Left ventricle myocardium inferior (tissue), 1 donor: ENCODE measurements at regions not wholly inside any gene's neighbourhood (a gene's known extent, or its start where the extent isn't known, plus 50 kb on each side); places are given as distances from the start of the nearest gene placed in this dataset.

ENCODE experiments used
- DNase-seq: peaks from one replicate; pipeline ENCODE4 v3.0.0-alpha.2; 2020
- H3K27ac ChIP-seq: fragments of 200-600 bp; replicated peaks from 2 replicates; pipeline ENCODE4 v1.8.0; 2021
- H3K27me3 ChIP-seq: fragments of 200-600 bp; 2 replicates; pipeline ENCODE4 v1.8.0; 2021; ENCODE audit warnings: low read depth
- H3K36me3 ChIP-seq: fragments of 200-600 bp; 2 replicates; pipeline ENCODE4 v1.8.0; 2021
- H3K4me1 ChIP-seq: fragments of 200-600 bp; 2 replicates; pipeline ENCODE4 v1.8.0; 2021
- H3K4me3 ChIP-seq: fragments of 200-600 bp; 2 replicates; pipeline ENCODE4 v1.8.0; 2021; ENCODE audit warnings: mild to moderate bottlenecking, moderate library complexity
- H3K9me3 ChIP-seq: fragments of 200-600 bp; replicated peaks from 2 replicates; pipeline ENCODE4 v1.8.0; 2021
- intact Hi-C: fragments of 100-400 bp; cut with micrococcal nuclease; formaldehyde crosslinking; loops from one replicate; pipeline ENCODE4 v1.11.0; 2022
- TF ChIP-seq, protein P1 (sequence below): fragments of 200-600 bp; IDR thresholded peaks from 2 replicates; pipeline ENCODE4 v1.8.0; 2021; ENCODE audit warnings: antibody characterized with exemption, mild to moderate bottlenecking, borderline replicate concordance
- donor health status: DM: no; HTN: yes; CAD: no; lungs with severe emphysema.

DNA sequence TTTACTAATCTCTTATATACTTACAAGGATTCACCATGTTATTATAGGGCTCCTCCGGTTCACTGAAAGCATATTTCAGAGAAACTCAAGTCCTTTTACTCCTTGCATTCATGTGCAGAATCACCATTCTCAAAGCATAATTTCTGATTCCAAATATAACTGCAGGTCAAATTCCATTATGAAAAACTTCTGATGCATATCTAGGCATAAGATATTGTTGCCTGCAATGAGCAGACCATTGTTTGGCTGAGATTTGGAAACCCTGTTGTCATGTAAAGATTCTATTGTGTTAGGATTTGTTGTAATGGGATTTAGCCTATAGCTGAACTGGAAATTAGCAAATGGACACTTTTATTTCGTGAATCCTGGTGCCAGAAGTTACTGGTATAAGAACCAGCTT, 69.5 kb upstream of the PRICKLE2 start:
- Histone ChIP-seq H3K4me1 (no peaks in the 10 kb centered on the region), H3K9me3 (peaks cover 23% of the 10 kb centered on the region), H3K4me3 (no peak overlapping the region), H3K27ac (no peak overlapping the region), H3K27me3 (no peaks in the 10 kb centered on the region), H3K36me3 (no peaks in the 10 kb centered on the region)
- TF ChIP-seq, protein P1, sequence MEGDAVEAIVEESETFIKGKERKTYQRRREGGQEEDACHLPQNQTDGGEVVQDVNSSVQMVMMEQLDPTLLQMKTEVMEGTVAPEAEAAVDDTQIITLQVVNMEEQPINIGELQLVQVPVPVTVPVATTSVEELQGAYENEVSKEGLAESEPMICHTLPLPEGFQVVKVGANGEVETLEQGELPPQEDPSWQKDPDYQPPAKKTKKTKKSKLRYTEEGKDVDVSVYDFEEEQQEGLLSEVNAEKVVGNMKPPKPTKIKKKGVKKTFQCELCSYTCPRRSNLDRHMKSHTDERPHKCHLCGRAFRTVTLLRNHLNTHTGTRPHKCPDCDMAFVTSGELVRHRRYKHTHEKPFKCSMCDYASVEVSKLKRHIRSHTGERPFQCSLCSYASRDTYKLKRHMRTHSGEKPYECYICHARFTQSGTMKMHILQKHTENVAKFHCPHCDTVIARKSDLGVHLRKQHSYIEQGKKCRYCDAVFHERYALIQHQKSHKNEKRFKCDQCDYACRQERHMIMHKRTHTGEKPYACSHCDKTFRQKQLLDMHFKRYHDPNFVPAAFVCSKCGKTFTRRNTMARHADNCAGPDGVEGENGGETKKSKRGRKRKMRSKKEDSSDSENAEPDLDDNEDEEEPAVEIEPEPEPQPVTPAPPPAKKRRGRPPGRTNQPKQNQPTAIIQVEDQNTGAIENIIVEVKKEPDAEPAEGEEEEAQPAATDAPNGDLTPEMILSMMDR = no peak
- intact Hi-C loops = no loop called here
- no peak for DNase-seq

DNA sequence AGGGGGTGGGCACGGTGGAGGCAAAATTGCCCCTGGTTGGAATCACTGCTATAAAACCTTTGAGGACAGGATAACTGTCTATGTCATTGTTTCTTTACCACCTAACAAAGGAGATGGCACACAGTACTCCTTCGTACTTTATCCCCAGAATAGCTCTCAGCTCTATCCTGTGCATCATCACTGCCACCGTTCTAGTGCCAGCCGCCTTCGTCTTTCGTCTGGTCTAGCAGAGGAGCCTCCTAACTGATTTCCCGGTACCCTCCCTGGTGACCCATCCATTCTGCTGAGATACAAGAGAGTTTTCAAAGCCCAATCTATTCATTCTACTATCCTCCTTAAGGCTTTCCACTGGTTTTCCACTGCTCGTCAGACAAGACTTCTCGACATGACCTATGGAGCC, 67.9 kb upstream of the PRICKLE2 start:
- TF ChIP-seq, protein P1 = no peak
- intact Hi-C loops = no loop called here
- H3K27me3 ChIP-seq = no peaks in the 10 kb centered on the region

DNA sequence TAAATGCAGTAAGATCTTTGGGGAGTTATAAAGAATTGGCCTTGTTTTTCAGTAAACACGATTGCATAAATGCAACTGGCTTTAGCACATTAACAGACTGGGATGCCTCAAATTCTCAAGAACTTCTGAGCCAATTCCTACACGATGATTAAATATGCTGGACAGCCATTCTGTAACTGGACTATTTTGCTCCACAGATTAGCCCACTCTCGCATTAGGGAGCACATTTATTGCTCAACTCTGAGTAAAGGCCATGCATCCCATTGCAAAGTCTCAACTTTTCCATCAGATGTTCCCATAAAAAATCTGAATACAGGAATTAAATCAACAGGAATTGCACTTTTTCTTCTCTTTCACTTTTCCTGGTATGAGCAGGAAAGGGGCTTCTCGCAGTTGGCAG, 66.7 kb upstream of the PRICKLE2 start:
- Histone ChIP-seq H3K27me3 (no peaks in the 10 kb centered on the region), H3K9me3 (peaks cover 8% of the 10 kb centered on the region), H3K4me1 (no peaks in the 10 kb centered on the region), H3K4me3 (no peak overlapping the region), H3K27ac (peak overlapping the region; percentile 68), H3K36me3 (no peaks in the 10 kb centered on the region)
- TF ChIP-seq, protein P1 = no peak
- no peak for DNase-seq
- intact Hi-C loops = no loop called here

More for the DNA sequence above, 67.9 kb upstream of the PRICKLE2 start:
- Histone ChIP-seq H3K4me3 (no peak overlapping the region), H3K36me3 (no peaks in the 10 kb centered on the region), H3K9me3 (peaks cover 20% of the 10 kb centered on the region), H3K27ac (no peak overlapping the region), H3K4me1 (no peaks in the 10 kb centered on the region)
- DNase-seq = no peak

DNA sequence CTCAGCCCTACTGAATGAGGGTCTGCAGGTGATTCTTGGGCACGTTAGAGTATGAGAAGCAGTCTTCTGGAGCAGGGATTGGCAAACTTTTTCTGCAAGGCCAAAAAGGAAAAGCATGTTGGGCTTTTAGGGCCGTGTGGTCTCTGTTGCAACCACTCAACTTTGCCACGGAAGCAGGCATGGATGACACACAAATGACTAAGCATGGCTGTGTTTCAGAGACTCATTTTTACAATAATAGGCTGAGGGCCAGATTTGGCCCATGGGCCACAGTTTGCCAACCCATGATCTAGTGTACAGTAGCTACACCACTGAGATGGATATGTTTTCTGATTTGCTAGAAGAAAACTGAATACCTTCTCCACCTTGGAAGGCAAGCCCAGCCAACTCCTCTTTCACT, 66.1 kb upstream of the PRICKLE2 start:
- Histone ChIP-seq H3K9me3 (peaks cover 2% of the 10 kb centered on the region), H3K4me1 (no peaks in the 10 kb centered on the region), H3K27me3 (no peaks in the 10 kb centered on the region), H3K4me3 (no peak overlapping the region), H3K27ac (peak overlapping the region; percentile 61), H3K36me3 (no peaks in the 10 kb centered on the region)
- no peak for DNase-seq
- intact Hi-C loops = no loop called here
- TF ChIP-seq, protein P1 = no peak

DNA sequence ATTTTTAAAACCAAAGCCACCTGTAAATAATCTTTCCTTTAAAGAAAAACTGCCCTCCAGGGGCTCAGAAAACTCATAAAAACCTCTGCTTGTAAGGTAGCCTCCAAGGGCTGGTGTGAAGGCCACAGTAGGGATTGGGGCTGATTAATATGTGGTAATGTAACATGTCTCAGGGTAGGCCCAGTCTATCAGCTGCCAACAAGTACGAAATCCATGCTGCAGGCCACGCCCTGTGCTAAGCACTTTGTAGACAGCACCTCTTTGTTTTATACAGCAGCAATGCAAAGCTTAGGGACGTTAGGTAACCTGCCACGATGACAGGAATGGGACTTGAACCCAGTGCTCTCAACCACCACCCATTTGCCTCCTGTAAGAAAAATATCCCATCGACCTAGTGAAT, 65.6 kb upstream of the PRICKLE2 start:
- DNase-seq = no peak
- Histone ChIP-seq H3K27me3 (no peaks in the 10 kb centered on the region), H3K27ac (peak overlapping the region; percentile 61), H3K4me1 (no peaks in the 10 kb centered on the region), H3K36me3 (no peaks in the 10 kb centered on the region), H3K9me3 (no peaks in the 10 kb centered on the region), H3K4me3 (no peak overlapping the region)
- TF ChIP-seq, protein P1 = no peak
- intact Hi-C loops = no loop called here

DNA sequence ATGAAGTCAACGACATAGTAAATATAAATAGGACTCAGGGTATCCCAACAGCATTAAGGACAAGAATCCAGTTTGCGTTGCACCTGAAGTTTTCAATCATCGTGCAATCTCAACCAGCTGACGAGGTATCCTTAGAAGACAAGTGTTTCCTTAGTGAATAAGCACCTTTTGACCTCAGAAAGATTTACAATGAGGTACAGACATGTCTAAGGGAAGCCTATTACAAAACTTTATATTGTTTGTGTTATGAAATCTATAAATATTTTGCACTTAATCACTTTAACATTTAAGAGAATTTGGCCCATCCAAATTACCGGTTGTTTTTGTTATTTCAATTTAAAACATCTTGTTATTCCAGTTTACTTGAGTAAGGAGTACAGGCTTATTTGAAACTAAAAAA, 64.9 kb upstream of the PRICKLE2 start:
- Histone ChIP-seq H3K27ac (no peak overlapping the region), H3K36me3 (no peaks in the 10 kb centered on the region), H3K4me1 (no peaks in the 10 kb centered on the region), H3K27me3 (no peaks in the 10 kb centered on the region), H3K4me3 (no peak overlapping the region), H3K9me3 (no peaks in the 10 kb centered on the region)
- TF ChIP-seq, protein P1 = no peak
- intact Hi-C loops = no loop called here
- no peak for DNase-seq
